ENCODE measurements at regions not wholly inside any gene's neighbourhood (a gene's known extent, or its start where the extent isn't known, plus 50 kb on each side); places are given as distances from the start of the nearest gene placed in this dataset.
"Not testable (repeated sequence)": the region's sequence is repeated elsewhere in the genome, so short reads cannot be mapped to it uniquely, and the experiment has no call there.

- BruUV-seq (replicated peaks), result no TSS peak
- no peak for ATAC-seq
- no peaks in the 10 kb centered on the region for H3K9me3 ChIP-seq (ENCODE audit: control insufficient read depth, insufficient read depth, low read depth, low read length)
- no peaks in the 10 kb centered on the region for H3K4me1 ChIP-seq (ENCODE audit: control insufficient read depth, insufficient read depth, low read length)
- POLR2A ChIA-PET, result no interaction called here
- CTCF ChIA-PET, result no interaction called here
- TF ChIP-seq REST (IDR thresholded peaks at IDR 0.05; ENCODE audit: insufficient read depth in 1 of 2, low read depth in 2 of 2, low read length in 1 of 2) (no peak), POLR2AphosphoS5 (IDR thresholded peaks at IDR 0.05; ENCODE audit: low read depth, low read length) (no peak), SIN3A (IDR thresholded peaks at IDR 0.05; ENCODE audit: borderline replicate concordance, insufficient read depth, low read depth, low read length) (no peak), CTCF (IDR thresholded peaks at IDR 0.05) (no peak)
- H3K36me3 ChIP-seq (ENCODE audit: control insufficient read depth, insufficient read depth, low read length), result no peaks in the 10 kb centered on the region
- H3K27me3 ChIP-seq (ENCODE audit: control insufficient read depth, insufficient read depth, low read length), result no peaks in the 10 kb centered on the region
- H3K27ac ChIP-seq (ENCODE audit: low read length), result no peak overlapping the region
- no peak for DNase-seq (ENCODE audit: low read depth, low spot score)
- no peak overlapping the region for H3K4me3 ChIP-seq (ENCODE audit: low read depth in 2 of 2, low read length in 2 of 2)
- in situ Hi-C loops (cut with HindIII; ENCODE audit: low pct_unique_long_range_greater_than_20kb, low sequenced_read_pairs) (no loop called here), intact Hi-C loops (cut with micrococcal nuclease; ENCODE audit: unreplicated experiment) (no loop called here)
These were observed 1225.2 kb upstream of the GOT2 start for GRCh38 chr16:59959311-59959710.

- POLR2A ChIA-PET, result no interaction called here
- H3K9me3 ChIP-seq (ENCODE audit: control insufficient read depth, insufficient read depth, low read depth, low read length), result no peaks in the 10 kb centered on the region
- no peaks in the 10 kb centered on the region for H3K36me3 ChIP-seq (ENCODE audit: control insufficient read depth, insufficient read depth, low read length)
- intact Hi-C loops (cut with micrococcal nuclease; ENCODE audit: unreplicated experiment) (no loop called here), in situ Hi-C loops (cut with HindIII; ENCODE audit: low pct_unique_long_range_greater_than_20kb, low sequenced_read_pairs) (no loop called here)
- H3K27ac ChIP-seq (ENCODE audit: low read length), result no peak overlapping the region
- no peaks in the 10 kb centered on the region for H3K4me1 ChIP-seq (ENCODE audit: control insufficient read depth, insufficient read depth, low read length)
- BruUV-seq (replicated peaks), result no TSS peak
- no peak for TF ChIP-seq CTCF (IDR thresholded peaks at IDR 0.05)
- no peak for TF ChIP-seq REST (IDR thresholded peaks at IDR 0.05; ENCODE audit: insufficient read depth in 1 of 2, low read depth in 2 of 2, low read length in 1 of 2)
- TF ChIP-seq TCF7L2 (IDR thresholded peaks at IDR 0.05; ENCODE audit: low read depth, low read length), result no peak
- no peak for TF ChIP-seq SIN3A (IDR thresholded peaks at IDR 0.05; ENCODE audit: borderline replicate concordance, insufficient read depth, low read depth, low read length)
- TF ChIP-seq POLR2AphosphoS5 (IDR thresholded peaks at IDR 0.05; ENCODE audit: low read depth, low read length), result no peak
- no peaks in the 10 kb centered on the region for H3K27me3 ChIP-seq (ENCODE audit: control insufficient read depth, insufficient read depth, low read length)
- no peak overlapping the region for H3K4me3 ChIP-seq (ENCODE audit: low read depth in 2 of 2, low read length in 2 of 2)
- DNase-seq (ENCODE audit: low read depth, low spot score), result no peak
- peak; percentile 38; the same call in 1 of the 2 replicates for ATAC-seq
- CTCF ChIA-PET, result no interaction called here
These were observed 1216.3 kb upstream of the GOT2 start for GRCh38 chr16:59950431-59950830.

- CTCF ChIA-PET; POLR2A ChIA-PET; H3K27me3 ChIP-seq (ENCODE audit: control insufficient read depth, insufficient read depth, low read length); H3K9me3 ChIP-seq (ENCODE audit: control insufficient read depth, insufficient read depth, low read depth, low read length); H3K27ac ChIP-seq (ENCODE audit: low read length); ATAC-seq; intact Hi-C loops (cut with micrococcal nuclease; ENCODE audit: unreplicated experiment); BruUV-seq (replicated peaks); H3K4me1 ChIP-seq (ENCODE audit: control insufficient read depth, insufficient read depth, low read length); DNase-seq (ENCODE audit: low read depth, low spot score); in situ Hi-C loops (cut with HindIII; ENCODE audit: low pct_unique_long_range_greater_than_20kb, low sequenced_read_pairs); H3K36me3 ChIP-seq (ENCODE audit: control insufficient read depth, insufficient read depth, low read length); H3K4me3 ChIP-seq (ENCODE audit: low read depth in 2 of 2, low read length in 2 of 2): not testable (repeated sequence)
These were observed 1209.9 kb upstream of the GOT2 start for GRCh38 chr16:59944041-59944440.

Data from Panc1 (cell line).